Right cardiac atrium (tissue), 5 donors: ENCODE measurements at regions not wholly inside any gene's neighbourhood (a gene's known extent, or its start where the extent isn't known, plus 50 kb on each side); places are given as distances from the start of the nearest gene placed in this dataset.

ENCODE experiments used
- ATAC-seq, 2 donors: fragments of 200-7000 bp; cut with Tn5 transposase; one replicate each; pipeline versions ENCODE4 v1.8.0 to v1.9.1; 2020; ENCODE audit warnings: moderate library complexity in 2 of 2, mild to moderate bottlenecking in 1 of 2
- DNase-seq, 3 donors: peaks; one replicate each; pipeline ENCODE4 v3.0.0-alpha.2; 2020
- H3K27ac ChIP-seq: one replicate; pipeline ENCODE4 v1.5.1; 2013; ENCODE audit warnings: mild to moderate bottlenecking, low read length, control low read depth, moderate library complexity
- H3K27me3 ChIP-seq: one replicate; pipeline ENCODE4 v1.6.1; 2013; ENCODE audit not compliant: control insufficient read depth, insufficient read depth
- H3K4me1 ChIP-seq: one replicate; pipeline ENCODE4 v1.6.1; 2013; ENCODE audit warnings: low read length; ENCODE audit not compliant: control insufficient read depth, insufficient read depth
- H3K4me3 ChIP-seq: one replicate; pipeline ENCODE4 v1.5.1; 2013; ENCODE audit warnings: low read length, control low read depth
- H3K9me3 ChIP-seq: one replicate; pipeline ENCODE4 v1.6.1; 2013; ENCODE audit warnings: low read length; ENCODE audit not compliant: control insufficient read depth
- WGBS: extraction: QIAGEN DNeasy Blood & Tissue Kit; methylation state at CpG from one replicate; pipeline ENCODE4 v1.1.7; 2013; 5-methylcytosine and 5-hydroxymethylcytosine counted together
- intact Hi-C, 4 donors: fragments of 100-400 bp; cut with DNase I; formaldehyde crosslinking; loops; one replicate each; pipeline versions ENCODE4 v1.11.0 to v1.14.0; 2022 to 2023
- donor health status: healthy with polysubstance abuse.
- donor health status: DM: no; HTN: yes; CAD: no.
- donor health status: DM: no; HTN: no; CAD: no.
- donor health status: DM: no; HTN: yes; CAD: no; lungs with severe emphysema.
- donor health status: DM: yes; HTN: yes; CAD: no.

DNA sequence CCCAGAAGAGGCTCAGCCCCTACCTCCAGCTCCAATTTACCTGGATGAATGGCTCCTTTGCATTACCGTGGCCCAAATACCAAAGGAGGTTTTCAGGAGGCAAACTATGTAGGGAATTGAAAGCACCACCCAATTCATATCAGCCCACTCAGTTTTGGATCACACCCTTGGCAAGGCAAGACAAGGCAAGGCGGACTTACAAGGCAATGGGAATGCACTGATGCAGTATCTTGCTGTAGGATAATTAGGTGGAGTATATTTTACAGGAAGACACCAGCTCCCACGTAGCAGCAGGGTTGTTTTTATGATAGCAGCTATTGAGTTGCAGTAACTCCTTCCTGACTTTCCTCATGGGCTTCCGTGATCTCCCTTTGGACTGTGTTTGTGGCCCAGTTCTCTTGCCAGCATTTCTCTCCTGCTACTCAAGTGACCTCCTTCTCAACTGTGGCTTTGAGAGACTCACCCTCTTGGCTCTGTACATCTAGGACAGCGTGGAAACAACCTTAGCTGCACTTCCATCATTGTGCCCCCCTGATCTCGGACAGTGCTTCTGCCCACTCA is 935.9 kb downstream of the EFNB2 start:
- Histone ChIP-seq H3K4me1 (no peaks in the 10 kb centered on the region), H3K9me3 (no peaks in the 10 kb centered on the region), H3K27me3 (no peaks in the 10 kb centered on the region), H3K4me3 (no peak overlapping the region), H3K27ac (no peak overlapping the region)
- ATAC-seq (peak; percentile 87 to 97), DNase-seq (peak in 2 of 3 donors; percentile 17 to 31)
- intact Hi-C loops = no loop called here
- 55% methylated on average over 6 of the region's 6 CpGs for WGBS

DNA sequence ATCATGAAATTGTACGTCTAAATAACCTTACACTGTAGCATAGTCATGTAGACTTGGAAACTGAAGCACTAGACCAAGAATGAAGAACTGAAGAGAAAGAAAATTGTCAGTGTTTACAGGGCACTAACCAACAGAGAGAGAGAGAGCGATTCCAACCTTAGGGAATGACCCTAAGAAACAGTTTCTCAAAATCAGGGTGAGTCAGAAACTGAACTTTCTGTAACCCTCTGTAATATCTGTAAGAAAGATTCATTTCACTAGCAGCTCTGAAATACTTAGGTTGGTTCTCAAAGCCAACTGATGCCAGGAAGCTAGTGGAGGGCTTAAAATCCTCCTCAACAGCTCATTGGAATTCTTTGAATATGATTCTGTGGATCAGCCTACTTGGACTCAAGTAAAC is 936.9 kb downstream of the EFNB2 start:
- H3K9me3 ChIP-seq = no peaks in the 10 kb centered on the region
- H3K27me3 ChIP-seq = no peaks in the 10 kb centered on the region
- WGBS = 73% methylated on average over 2 of the region's 2 CpGs
- H3K27ac ChIP-seq = no peak overlapping the region
- DNase-seq = no peak
- intact Hi-C loops = no loop called here
- no peaks in the 10 kb centered on the region for H3K4me1 ChIP-seq
- H3K4me3 ChIP-seq = no peak overlapping the region
- no peak for ATAC-seq

DNA sequence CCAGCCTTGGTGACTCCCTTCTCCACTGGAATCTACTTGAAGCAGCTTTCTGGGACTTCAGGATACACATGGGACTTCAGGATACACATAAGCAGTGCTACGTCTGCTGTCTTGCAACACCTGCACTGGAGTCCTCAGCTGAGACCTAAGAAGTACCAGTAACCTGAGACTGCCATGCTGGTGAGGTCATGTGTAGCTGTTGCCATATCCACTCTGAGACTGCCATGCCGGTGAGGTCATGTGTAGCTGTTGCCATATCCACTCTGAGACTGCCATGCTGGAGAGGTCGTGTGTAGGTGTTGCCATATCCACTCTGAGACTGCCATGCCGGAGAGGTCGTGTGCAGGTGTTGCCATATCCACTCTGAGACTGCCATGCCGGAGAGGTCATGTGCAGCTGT is 937.9 kb downstream of the EFNB2 start:
- no peak for DNase-seq
- no peaks in the 10 kb centered on the region for H3K9me3 ChIP-seq
- H3K4me3 ChIP-seq = no peak overlapping the region
- H3K27ac ChIP-seq = no peak overlapping the region
- WGBS = 92% methylated on average over 6 of the region's 6 CpGs
- no peaks in the 10 kb centered on the region for H3K27me3 ChIP-seq
- no peaks in the 10 kb centered on the region for H3K4me1 ChIP-seq
- intact Hi-C loops = no loop called here
- ATAC-seq = no peak

DNA sequence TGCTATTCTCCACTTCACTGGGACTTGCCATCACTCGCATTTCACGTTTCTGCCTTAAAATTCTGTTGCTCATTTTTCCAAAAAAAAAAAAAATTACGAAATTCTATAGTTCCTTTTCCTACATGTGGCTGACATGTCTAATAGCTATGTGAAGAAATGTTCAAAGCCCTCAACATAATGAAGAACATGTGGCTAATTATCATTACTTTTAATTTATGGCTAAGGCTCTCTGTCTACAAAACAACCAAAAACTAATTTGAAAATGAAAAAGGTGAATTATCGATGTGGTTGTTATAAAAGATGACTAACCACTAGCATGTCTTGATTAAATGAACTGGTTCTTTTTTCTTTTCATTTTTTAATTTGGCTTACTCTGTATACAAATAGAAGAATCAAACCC is 940.0 kb downstream of the EFNB2 start:
- Histone ChIP-seq H3K4me1 (no peaks in the 10 kb centered on the region), H3K9me3 (no peaks in the 10 kb centered on the region), H3K27me3 (no peaks in the 10 kb centered on the region), H3K27ac (no peak overlapping the region), H3K4me3 (no peak overlapping the region)
- intact Hi-C loops = no loop called here
- DNase-seq (no peak), ATAC-seq (no peak)
- 80% methylated on average over 4 of the region's 4 CpGs for WGBS

DNA sequence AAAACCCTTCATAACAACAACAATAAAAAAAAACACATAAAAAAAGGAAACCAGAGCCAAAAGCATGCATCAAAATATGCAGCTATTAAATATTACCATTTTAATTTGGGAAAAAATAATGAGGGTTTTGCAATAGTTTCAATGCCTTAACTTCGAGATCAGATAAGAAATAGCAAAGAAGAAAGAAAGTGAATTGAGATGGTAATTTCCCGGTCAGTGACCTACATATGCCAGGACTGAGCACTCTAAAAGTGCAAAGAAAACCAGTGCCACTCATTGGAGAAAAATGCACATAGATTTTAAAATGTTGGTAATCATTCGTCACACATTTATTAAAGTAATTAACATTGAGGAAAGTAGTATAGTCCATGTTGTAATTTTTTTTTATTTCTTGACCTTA is 944.2 kb downstream of the EFNB2 start:
- intact Hi-C loops = no loop called here
- DNase-seq (no peak), ATAC-seq (no peak)

DNA sequence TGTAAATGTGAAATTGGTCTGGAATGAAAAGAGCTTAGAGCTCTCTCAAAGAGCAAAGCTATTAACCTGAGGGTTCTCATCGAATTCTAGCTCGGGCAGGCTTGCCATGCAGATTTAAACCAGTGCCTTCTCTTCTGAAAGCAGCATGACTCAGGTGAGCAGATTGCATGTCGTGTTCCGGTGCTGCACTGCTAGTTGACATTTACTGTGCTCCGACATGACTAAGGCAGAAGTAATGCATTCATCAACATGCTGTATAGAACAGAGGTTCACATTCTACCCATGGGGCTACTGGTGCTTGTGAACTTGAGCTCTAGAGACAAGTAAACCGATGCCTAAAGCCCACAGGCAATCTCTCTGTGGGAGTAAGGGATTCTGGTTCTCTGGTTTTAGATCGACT is 947.7 kb downstream of the EFNB2 start:
- Histone ChIP-seq H3K9me3 (no peaks in the 10 kb centered on the region), H3K4me1 (no peaks in the 10 kb centered on the region), H3K27me3 (no peaks in the 10 kb centered on the region), H3K4me3 (no peak overlapping the region), H3K27ac (no peak overlapping the region)
- no peak for DNase-seq
- intact Hi-C loops = no loop called here
- ATAC-seq = no peak
- WGBS = 91% methylated on average over 7 of the region's 7 CpGs

More for the DNA sequence above, 944.2 kb downstream of the EFNB2 start:
- H3K27ac ChIP-seq = no peak overlapping the region
- no peaks in the 10 kb centered on the region for H3K4me1 ChIP-seq
- H3K4me3 ChIP-seq = no peak overlapping the region
- H3K9me3 ChIP-seq = no peaks in the 10 kb centered on the region
- no peaks in the 10 kb centered on the region for H3K27me3 ChIP-seq
- 91% methylated on average over 3 of the region's 3 CpGs for WGBS

DNA sequence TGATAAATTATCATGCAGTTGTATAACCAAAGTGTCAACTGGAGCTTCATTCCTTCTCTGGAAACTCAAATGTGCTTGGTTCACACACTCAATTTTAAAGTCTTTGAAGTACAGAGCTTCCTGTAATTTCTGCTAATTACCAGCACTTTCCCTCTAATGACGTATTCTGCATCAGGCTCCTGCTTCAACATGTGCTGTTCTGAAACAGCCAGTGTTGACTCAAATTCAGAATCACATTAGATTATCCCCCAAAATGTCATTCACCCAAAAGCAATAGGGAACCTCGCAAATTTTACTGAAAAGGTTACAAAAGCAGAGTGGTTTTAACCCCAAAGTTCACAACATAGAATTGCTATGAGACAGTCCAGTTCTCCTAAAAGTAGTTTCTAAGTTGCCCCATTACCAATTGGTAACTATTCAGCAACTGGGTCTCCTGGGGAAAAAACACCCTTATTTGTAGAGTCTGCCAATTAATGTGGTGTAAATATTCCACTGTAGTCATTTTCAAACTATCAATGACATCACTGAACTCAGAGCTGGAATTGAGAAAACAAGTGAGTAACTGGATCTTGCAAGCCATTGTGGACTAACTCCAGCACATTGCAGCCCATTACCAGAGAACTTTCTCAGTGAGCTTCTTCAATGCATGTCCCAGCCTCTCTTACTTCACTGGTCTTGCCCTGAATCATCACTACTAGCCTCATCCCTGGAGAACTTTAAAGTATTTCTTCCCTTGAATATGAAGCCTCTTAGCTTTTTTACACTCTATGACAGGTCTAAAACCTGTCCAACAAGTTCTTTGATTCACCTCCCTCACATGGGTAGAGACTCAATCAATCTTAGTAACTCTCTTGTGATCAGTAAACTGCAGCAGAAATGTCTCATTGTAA is 955.4 kb downstream of the EFNB2 start:
- 92% methylated on average over 2 of the region's 2 CpGs for WGBS

DNA sequence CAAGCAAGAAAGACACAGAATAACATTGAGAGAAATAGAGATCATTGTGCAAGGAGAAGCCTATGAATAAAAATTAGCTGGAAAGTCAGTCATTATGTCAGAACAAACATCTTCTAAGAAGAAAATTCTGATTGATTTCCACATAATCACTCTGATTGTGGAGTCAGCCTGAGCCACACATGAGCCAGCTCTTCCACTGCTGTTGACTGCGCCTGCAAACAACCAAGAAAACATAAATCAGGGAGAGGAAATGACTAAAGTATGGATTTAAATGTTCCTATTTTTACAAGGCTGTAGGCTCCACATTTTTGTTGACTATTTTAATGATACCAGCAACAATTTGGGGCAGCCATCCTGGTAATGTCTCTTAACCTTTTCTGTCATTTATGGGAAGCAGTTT is 962.3 kb downstream of the EFNB2 start:
- 87% methylated on average over 1 of the region's 1 CpG for WGBS
- no peaks in the 10 kb centered on the region for H3K4me1 ChIP-seq
- no peaks in the 10 kb centered on the region for H3K27me3 ChIP-seq
- no peak overlapping the region for H3K4me3 ChIP-seq
- no peaks in the 10 kb centered on the region for H3K9me3 ChIP-seq
- H3K27ac ChIP-seq = no peak overlapping the region
- ATAC-seq = no peak
- intact Hi-C loops = no loop called here
- no peak for DNase-seq

More for the DNA sequence above, 955.4 kb downstream of the EFNB2 start:
- H3K9me3 ChIP-seq = no peaks in the 10 kb centered on the region
- H3K4me3 ChIP-seq = no peak overlapping the region
- intact Hi-C loops = no loop called here
- no peak for ATAC-seq
- no peak for DNase-seq
- no peaks in the 10 kb centered on the region for H3K27me3 ChIP-seq
- no peak overlapping the region for H3K27ac ChIP-seq
- H3K4me1 ChIP-seq = no peaks in the 10 kb centered on the region

DNA sequence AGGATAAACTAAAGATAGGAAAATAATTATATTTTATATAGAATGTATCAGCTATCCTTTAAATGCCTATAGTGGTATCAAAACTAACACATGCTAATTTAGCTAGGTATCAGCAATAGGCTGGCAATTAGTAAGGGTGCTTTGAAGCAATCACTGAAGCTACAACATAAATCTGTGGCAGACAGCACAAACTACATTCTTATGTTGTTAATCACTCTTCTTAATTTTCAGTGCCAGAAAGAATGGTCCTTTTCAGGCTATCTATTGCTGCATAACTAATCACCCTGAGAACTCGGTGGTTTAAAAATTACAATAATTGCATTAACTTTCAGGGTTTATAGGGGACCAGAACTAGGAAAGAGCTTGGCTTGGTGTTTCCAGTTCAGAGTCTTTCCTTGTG is 963.1 kb downstream of the EFNB2 start:
- DNase-seq = no peak
- 74% methylated on average over 1 of the region's 1 CpG for WGBS
- H3K4me3 ChIP-seq = no peak overlapping the region

DNA sequence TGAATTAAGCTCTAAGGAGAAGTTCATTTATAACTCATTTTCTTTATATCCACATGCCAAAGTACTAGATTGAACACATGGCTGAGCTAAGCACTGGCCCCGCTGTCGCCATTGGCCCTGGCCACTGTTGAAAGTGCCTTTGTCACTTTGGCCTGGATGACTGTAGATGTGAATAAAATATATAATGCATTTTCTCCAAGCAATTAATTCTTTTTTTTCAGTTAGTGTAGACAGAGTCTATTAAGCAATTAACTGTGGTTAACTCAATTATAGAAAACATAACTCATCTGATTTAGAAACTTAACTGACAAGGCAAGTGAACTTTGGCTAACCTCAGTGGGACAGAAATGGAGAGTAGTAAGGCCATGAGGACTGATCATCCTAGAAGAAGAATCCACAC is 965.6 kb downstream of the EFNB2 start:
- no peaks in the 10 kb centered on the region for H3K27me3 ChIP-seq
- intact Hi-C loops = no loop called here
- H3K4me1 ChIP-seq = no peaks in the 10 kb centered on the region
- 92% methylated on average over 2 of the region's 2 CpGs for WGBS
- no peaks in the 10 kb centered on the region for H3K9me3 ChIP-seq
- no peak overlapping the region for H3K4me3 ChIP-seq
- ATAC-seq (no peak), DNase-seq (no peak)
- no peak overlapping the region for H3K27ac ChIP-seq

More for the DNA sequence above, 963.1 kb downstream of the EFNB2 start:
- Histone ChIP-seq H3K27me3 (no peaks in the 10 kb centered on the region), H3K4me1 (no peaks in the 10 kb centered on the region), H3K9me3 (no peaks in the 10 kb centered on the region), H3K27ac (no peak overlapping the region)
- no peak for ATAC-seq
- intact Hi-C loops = no loop called here

DNA sequence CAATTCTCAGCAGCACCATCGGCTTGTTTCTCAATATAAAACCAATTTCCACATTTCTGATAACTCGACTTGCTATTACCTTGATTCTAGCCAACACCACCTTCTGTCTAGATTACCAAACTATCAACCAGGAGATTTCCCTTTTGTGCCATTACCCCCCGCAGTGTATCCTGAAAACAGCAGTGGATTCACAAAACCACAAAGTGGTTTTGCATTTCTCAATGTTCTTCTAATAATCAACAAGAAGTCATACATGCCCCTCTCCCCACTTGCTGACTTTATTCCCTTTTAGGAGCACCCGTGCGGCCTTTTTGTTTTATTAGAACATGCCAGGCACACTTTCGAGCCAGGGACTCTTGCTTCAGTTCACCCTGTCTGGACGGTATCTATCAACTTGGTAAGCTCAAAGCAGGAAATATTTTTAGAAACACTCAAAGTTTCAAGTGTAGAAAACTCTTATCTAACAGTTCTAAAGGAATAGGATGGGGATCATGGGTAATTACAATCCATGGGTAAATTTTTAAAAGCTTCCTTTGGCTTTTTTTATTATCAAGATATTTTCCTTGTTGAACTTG is 967.4 kb downstream of the EFNB2 start:
- no peaks in the 10 kb centered on the region for H3K4me1 ChIP-seq
- ATAC-seq (no peak), DNase-seq (no peak)
- H3K27ac ChIP-seq = no peak overlapping the region
- 63% methylated on average over 7 of the region's 7 CpGs for WGBS
- no peak overlapping the region for H3K4me3 ChIP-seq
- no peaks in the 10 kb centered on the region for H3K9me3 ChIP-seq
- intact Hi-C loops = no loop called here
- H3K27me3 ChIP-seq = no peaks in the 10 kb centered on the region
